ENCODE measurements at regions not wholly inside any gene's neighbourhood (a gene's known extent, or its start where the extent isn't known, plus 50 kb on each side); places are given as distances from the start of the nearest gene placed in this dataset.

GRCh38 chr2:200226451-200227426 lies 79.8 kb upstream of the SPATS2L start:
- peaks cover 0 to 9% of the 10 kb centered on the region in 2 experiments for H3K27me3 ChIP-seq (ENCODE audit: control insufficient read depth in 2 of 2, insufficient read depth in 2 of 2, low read length in 2 of 2)
- no peak for DNase-seq (ENCODE audit: low read depth, low spot score)
- intact Hi-C loops (cut with micrococcal nuclease) (no loop called here), dilution Hi-C loops (cut with MboI; ENCODE audit: extremely low pct_ligation_motif_present, low sequenced_read_pairs) (no loop called here)
- no peaks in the 10 kb centered on the region for H3K36me3 ChIP-seq (ENCODE audit: control insufficient read depth in 2 of 2, extremely low read depth in 1 of 2, insufficient read depth in 2 of 2, low read length in 2 of 2)
- ChIA-PET CTCF (interaction anchor here (1.0 kb wide), 1 partner anchor 239 kb away, joined by 3 read pairs; no protein-coding TSS in a partner anchor), POLR2A (no interaction called here)
- no peaks in the 10 kb centered on the region for H3K4me1 ChIP-seq (ENCODE audit: control insufficient read depth, extremely low read depth, insufficient read depth, low read length)
- H3K27ac ChIP-seq (ENCODE audit: insufficient read depth, low read depth, low read length) = no peak overlapping the region
- H3K4me2 ChIP-seq (ENCODE audit: insufficient read depth, low read length) = no peak overlapping the region
- no peak overlapping the region for H3K4me3 ChIP-seq (replicated peaks in 1 of 3; ENCODE audit: insufficient read depth in 1 of 3, low read depth in 1 of 3, low read length in 3 of 3)
- H3K79me2 ChIP-seq (ENCODE audit: control insufficient read depth, insufficient read depth, low read length) = no peaks in the 10 kb centered on the region
- H3K9me3 ChIP-seq (replicated peaks; ENCODE audit: control insufficient read depth, insufficient read depth, low read length) = no peaks in the 10 kb centered on the region
- FAIRE-seq = no peak
- BruUV-seq (replicated peaks) = no TSS peak
- H2AFZ ChIP-seq (ENCODE audit: low read depth, low read length) = no peak overlapping the region
- TF ChIP-seq EZH2 (IDR thresholded peaks at IDR 0.05; ENCODE audit: borderline replicate concordance, low read depth, low read length, severe bottlenecking) = no peak
- TF ChIP-seq GATA2 (IDR thresholded peaks at IDR 0.05; ENCODE audit: insufficient read depth, insufficient read length, low read depth, low read length) = no peak
- no peak for TF ChIP-seq MYC (IDR thresholded peaks at IDR 0.05; ENCODE audit: low read depth, low read length)
- no peak for TF ChIP-seq FOS (IDR thresholded peaks at IDR 0.05; ENCODE audit: borderline replicate concordance, insufficient read depth, low read length)
- no peak for TF ChIP-seq MAX (IDR thresholded peaks at IDR 0.05; ENCODE audit: insufficient read depth, insufficient read length)
- TF ChIP-seq CTCF (IDR thresholded peaks at IDR 0.05; ENCODE audit: extremely low read depth in 1 of 2, insufficient read depth in 1 of 2, low read depth in 1 of 2, low read length in 2 of 2) = no peak
- TF ChIP-seq JUN (IDR thresholded peaks at IDR 0.05; ENCODE audit: borderline replicate concordance, insufficient read depth, insufficient read length, low read depth) = no peak
- no peak for TF ChIP-seq POLR2AphosphoS5 (IDR thresholded peaks at IDR 0.05; ENCODE audit: insufficient read depth, low read depth, low read length)
- no peak for TF ChIP-seq POLR2A (IDR thresholded peaks at IDR 0.05; ENCODE audit: low read depth, low read length)
- no peak overlapping the region for H3K9ac ChIP-seq (replicated peaks; ENCODE audit: extremely low read depth, insufficient read depth, low read length)
- H4K20me1 ChIP-seq (replicated peaks; ENCODE audit: control insufficient read depth, extremely low read depth, insufficient read depth, low read length) = no peaks in the 10 kb centered on the region
- no peaks in the 10 kb centered on the region for H3K9me1 ChIP-seq (replicated peaks; ENCODE audit: control insufficient read depth, extremely low read depth, insufficient read depth, low read length)

Data from endothelial cell of umbilical vein (primary cell).